Upper lobe of left lung (tissue), 4 donors: ENCODE measurements at regions not wholly inside any gene's neighbourhood (a gene's known extent, or its start where the extent isn't known, plus 50 kb on each side); places are given as distances from the start of the nearest gene placed in this dataset.
"Not testable (repeated sequence)": the region's sequence is repeated elsewhere in the genome, so short reads cannot be mapped to it uniquely, and the experiment has no call there.

Source experiments
- EP300 ChIP-seq, 4 donors: sonication (generic); formaldehyde crosslinking; IDR thresholded peaks; one replicate each; pipeline ENCODE4 v1.5.1; 2017; ENCODE audit warnings: antibody characterized with exemption in 4 of 4, control low read depth in 2 of 4
- POLR2A ChIP-seq, 4 donors: fragments of 450-650 bp; IDR thresholded peaks; one replicate each; pipeline ENCODE4 v1.5.1; 2016 to 2017; ENCODE audit warnings: antibody characterized with exemption in 4 of 4, mild to moderate bottlenecking in 2 of 4
- TF ChIP-seq, protein P1 (sequence below), 6 experiments: fragments of 450-650 bp in 4 of 6; fragments of 200-600 bp in 2 of 6; sonication (generic) in 2 of 6; IDR thresholded peaks; one replicate each; pipeline ENCODE4 v1.5.1; 2016 to 2019; ENCODE audit warnings: antibody characterized with exemption in 6 of 6

DNA sequence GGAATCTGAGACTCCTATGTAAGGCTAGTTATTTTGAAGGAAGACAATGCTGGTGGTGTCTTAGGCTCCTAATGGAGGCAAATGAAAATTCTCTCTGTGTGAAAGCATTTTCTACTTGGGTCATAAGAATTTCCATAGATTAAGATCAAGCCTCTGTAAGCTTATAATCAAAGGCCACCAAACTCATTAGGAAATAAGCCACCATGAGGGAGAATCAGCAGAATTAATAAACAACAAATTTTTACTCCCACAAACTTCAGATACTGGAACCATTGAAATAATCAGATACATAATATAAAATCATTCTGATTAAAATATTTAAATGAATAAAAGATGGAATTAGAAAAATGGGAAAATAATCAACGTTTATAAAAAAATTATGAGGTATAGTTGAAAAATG is 178.7 kb downstream of the NPIPA8 start:
- TF ChIP-seq, protein P1, sequence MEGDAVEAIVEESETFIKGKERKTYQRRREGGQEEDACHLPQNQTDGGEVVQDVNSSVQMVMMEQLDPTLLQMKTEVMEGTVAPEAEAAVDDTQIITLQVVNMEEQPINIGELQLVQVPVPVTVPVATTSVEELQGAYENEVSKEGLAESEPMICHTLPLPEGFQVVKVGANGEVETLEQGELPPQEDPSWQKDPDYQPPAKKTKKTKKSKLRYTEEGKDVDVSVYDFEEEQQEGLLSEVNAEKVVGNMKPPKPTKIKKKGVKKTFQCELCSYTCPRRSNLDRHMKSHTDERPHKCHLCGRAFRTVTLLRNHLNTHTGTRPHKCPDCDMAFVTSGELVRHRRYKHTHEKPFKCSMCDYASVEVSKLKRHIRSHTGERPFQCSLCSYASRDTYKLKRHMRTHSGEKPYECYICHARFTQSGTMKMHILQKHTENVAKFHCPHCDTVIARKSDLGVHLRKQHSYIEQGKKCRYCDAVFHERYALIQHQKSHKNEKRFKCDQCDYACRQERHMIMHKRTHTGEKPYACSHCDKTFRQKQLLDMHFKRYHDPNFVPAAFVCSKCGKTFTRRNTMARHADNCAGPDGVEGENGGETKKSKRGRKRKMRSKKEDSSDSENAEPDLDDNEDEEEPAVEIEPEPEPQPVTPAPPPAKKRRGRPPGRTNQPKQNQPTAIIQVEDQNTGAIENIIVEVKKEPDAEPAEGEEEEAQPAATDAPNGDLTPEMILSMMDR (IDR thresholded peaks at IDR 0.05): not testable (repeated sequence)
- TF ChIP-seq POLR2A, EP300 (IDR thresholded peaks at IDR 0.05): not testable (repeated sequence)
